ENCODE measurements at regions not wholly inside any gene's neighbourhood (a gene's known extent, or its start where the extent isn't known, plus 50 kb on each side); places are given as distances from the start of the nearest gene placed in this dataset.
"Not testable (repeated sequence)": the region's sequence is repeated elsewhere in the genome, so short reads cannot be mapped to it uniquely, and the experiment has no call there.

DNA sequence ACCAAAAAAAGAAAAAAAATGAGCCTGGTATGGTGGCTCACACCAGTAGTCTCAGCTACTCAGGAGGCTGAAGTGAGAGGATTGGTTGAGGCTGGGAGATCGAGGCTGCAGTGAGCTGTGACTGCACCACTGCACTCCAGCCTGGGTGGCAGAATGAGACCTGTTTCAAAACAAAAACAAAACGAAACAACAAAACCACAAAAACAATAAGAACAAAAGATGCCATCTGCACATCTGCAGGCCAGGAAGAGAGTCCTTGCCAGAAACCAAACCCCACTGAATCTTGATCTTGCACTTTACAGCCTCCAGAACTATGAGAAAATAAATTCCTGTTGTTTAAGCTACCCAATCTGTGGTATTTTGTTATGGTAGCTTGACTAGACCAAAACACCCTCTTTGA is 207.7 kb downstream of the YTHDC2 start:
- no peak for DNase-seq (ENCODE audit: low read depth in 2 of 2)

- no peak for DNase-seq (ENCODE audit: low read depth in 2 of 2)
Measured at GRCh38 chr5:113723021-113723420, 209.5 kb downstream of the YTHDC2 start.

GRCh38 chr5:113735751-113736150 is 222.3 kb downstream of the YTHDC2 start:
- DNase-seq (ENCODE audit: low read depth in 2 of 2) = no peak

DNA sequence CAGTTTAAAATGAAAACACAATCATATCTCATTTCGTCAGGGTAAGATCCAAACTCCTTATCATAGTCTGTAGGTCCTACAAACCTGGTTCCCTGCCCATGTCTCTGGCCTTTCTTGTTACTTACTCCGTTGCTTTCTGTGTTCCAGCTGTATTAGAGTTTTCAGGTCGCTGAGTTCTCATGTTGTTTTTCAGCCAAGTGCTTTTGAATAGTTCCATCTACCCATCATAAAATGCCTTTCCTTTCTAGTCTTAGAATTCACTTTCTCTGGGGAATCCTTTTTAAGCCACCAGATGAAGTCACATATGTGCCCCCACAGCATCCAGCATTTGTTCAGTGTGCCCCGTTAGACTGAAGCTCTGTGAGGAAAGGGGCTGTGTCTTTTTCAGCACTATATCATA is 228.7 kb downstream of the YTHDC2 start:
- DNase-seq (ENCODE audit: low read depth in 2 of 2) = no peak

GRCh38 chr5:113742639-113743038 is 229.1 kb downstream of the YTHDC2 start:
- DNase-seq (ENCODE audit: low read depth in 2 of 2) = no peak

- no peak for DNase-seq (ENCODE audit: low read depth in 2 of 2)
Measured at GRCh38 chr5:113748403-113748802, 234.9 kb downstream of the YTHDC2 start.

- no peak for DNase-seq (ENCODE audit: low read depth in 2 of 2)
Measured at GRCh38 chr5:113749334-113749733, 235.8 kb downstream of the YTHDC2 start.

- not testable (repeated sequence) for DNase-seq (ENCODE audit: low read depth in 2 of 2)
Measured at GRCh38 chr5:113753182-113753581, 239.7 kb downstream of the YTHDC2 start.

- no peak for DNase-seq (ENCODE audit: low read depth in 2 of 2)
Measured at GRCh38 chr5:113755516-113755915, 242.0 kb downstream of the YTHDC2 start.

- DNase-seq (ENCODE audit: low read depth in 2 of 2) = no peak
Measured at GRCh38 chr5:113757508-113757907, 244.0 kb downstream of the YTHDC2 start.

- DNase-seq (ENCODE audit: low read depth in 2 of 2) = no peak
Measured at GRCh38 chr5:113759505-113759904, 246.0 kb downstream of the YTHDC2 start.

GRCh38 chr5:113760486-113760885 is 247.0 kb downstream of the YTHDC2 start:
- no peak for DNase-seq (ENCODE audit: low read depth in 2 of 2)

DNA sequence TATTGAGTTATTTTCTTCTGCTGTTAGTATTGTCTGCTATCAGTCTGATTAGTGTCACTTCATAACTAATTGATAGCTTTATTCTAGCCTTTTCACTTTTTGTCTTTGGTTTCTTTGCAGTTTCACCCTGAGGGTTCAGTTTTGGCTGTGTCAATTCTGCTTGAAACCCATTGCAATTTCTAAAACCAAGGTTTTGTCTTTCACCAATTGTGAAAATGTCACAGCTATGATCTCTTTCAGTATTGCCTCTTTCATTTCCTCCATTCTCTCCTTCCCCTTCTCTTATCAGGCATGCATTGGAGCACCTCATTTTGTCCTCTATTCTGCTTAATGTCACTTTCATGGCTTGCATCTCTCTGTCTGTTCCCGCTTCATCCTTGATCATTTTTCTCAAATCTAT is 248.1 kb downstream of the YTHDC2 start:
- DNase-seq (ENCODE audit: low read depth in 2 of 2) = no peak

DNA sequence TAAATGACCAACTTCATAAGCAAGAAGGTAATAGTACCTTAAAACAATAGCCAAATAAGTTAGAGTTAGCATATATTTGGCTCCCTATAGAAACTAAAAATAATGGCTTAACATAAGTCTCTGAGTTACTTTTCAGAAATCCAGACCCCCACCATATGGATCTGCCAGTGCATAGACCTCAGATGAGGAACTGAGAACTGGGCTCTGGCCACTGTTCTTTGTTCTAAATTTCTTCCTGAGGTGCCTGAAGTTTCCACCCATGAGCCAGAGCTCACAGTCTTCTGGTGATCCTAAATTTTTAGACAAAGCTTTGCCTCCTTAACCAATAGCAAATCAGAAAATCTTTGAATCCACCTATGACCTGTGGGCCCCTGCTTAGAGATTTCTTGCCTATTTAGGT is 250.9 kb downstream of the YTHDC2 start:
- no peak for DNase-seq (ENCODE audit: low read depth in 2 of 2)

DNA sequence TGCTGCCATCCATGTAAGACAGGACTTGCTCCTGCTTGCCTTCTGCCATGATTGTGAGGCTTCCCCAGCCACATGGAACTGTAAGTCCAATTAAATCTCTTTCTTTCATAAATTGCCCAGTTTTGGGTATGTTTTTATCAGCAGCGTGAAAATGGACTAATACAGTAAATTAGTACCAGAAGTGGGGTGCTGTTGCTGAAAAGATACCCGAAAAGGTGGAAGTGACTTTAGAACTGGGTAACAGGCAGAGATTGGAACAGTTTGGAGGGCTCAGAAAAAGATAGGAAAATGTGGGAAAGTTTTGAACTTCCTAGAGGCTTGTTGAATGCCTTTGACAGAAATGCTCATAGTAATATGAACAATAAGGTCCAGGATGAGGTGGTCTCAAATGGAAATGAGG is 253.3 kb downstream of the YTHDC2 start:
- DNase-seq (ENCODE audit: low read depth in 2 of 2) = not testable (repeated sequence)

- no peak for DNase-seq (ENCODE audit: low read depth in 2 of 2)
Measured at GRCh38 chr5:113770648-113771047, 257.2 kb downstream of the YTHDC2 start.

GRCh38 chr5:113771483-113771882 is 258.0 kb downstream of the YTHDC2 start:
- DNase-seq (ENCODE audit: low read depth in 2 of 2) = no peak

DNA sequence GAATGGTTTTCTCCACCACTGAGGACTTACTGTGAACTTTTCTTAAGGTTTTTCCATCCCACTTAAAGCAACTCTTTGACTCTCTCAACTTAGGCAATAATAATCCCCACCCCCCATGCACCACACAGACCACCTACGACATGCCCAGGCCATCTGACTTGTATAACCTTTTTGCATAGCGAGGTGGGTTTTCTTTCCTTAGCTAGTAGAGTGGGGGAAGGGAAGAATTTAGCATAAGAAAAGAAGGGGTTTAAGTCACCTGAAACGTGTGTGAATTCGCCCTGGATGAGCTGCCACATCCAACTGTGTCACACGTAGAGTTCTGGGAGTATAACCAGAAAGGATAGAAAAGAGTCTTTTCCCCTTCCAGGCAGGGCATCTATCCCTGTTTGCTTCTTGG is 262.7 kb downstream of the YTHDC2 start:
- DNase-seq (ENCODE audit: low read depth in 2 of 2) = no peak

DNA sequence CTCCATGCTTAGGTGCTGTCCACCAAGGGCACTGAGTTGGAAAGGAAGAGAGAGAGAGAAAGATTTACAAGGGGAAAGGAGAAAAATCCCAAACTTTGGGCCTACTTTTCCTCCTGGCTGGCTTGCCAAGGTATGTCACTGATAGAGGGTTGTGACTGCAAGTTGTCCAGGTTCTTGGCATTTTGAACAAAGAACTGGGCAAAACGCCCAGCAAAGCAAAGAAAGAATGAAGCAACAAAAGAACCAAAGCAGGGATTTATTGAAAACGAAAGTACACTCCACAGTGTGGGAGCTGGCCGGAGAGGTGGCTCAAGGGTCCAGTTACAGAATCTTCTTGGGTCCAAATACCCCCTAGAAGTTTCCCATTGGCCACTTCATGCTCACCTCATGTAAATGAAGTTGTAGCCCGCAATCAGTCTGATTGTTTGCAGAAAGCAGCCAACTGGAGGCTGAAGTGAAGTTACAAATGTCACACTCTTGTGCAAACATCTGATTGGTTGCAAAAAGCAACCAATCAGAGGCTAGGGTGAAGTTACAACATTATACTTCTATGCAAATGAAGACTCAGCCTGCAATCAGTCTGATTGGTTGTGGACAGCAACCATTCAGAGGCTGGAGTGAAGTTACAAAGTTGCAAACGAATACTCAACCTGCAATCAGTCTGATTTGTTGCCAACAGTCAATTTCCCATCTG is 263.5 kb downstream of the YTHDC2 start:
- no peak for DNase-seq (ENCODE audit: low read depth in 2 of 2)

GRCh38 chr5:113778147-113778546 is 264.7 kb downstream of the YTHDC2 start:
- DNase-seq (ENCODE audit: low read depth in 2 of 2) = no peak

DNA sequence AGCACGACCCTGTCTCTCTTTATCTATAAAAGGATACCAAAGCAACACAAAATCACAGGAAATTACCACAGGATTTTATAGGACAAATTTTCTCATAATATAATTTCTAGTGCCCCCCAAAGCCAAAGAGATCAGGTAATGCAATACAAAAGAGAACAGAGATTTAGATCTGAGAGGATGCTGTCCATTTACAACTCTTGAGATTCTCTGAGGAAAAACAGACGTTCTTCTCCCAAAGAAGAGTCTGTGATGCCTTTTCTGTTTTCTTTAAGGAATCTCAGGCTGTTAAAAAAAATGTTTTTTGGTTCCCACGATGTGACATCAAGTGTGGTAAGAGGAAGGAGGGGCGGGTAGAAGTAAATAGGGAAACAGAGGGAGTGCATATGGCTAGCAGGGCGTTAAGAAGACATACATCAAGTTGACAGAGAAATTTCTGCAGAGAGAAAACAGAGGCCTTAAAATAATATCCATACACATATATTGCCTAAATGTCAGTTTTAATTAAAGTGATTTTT is 274.7 kb downstream of the YTHDC2 start:
- DNase-seq (ENCODE audit: low read depth in 2 of 2) = no peak

DNA sequence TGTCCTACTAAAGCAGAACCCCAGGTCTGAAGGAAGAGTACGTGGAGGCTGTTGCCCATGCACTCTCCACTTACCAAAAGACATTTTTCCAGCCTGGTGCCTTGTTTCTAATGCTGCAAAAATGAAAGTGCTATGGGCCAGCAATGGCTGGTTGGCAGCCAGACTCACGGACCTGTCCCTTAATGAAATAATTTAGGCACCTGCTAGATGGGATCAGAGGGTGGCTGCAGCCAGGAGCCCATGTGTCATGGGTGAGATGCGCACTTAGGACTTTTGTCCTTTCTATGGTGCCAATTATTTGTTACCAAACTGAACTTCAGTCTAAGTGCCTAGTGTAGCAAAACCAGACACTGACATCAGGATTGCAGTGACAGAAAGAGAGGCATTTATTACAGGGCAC is 276.3 kb downstream of the YTHDC2 start:
- DNase-seq (ENCODE audit: low read depth in 2 of 2) = no peak

GRCh38 chr5:113792806-113793205 is 279.3 kb downstream of the YTHDC2 start:
- DNase-seq (ENCODE audit: low read depth in 2 of 2) = no peak

DNA sequence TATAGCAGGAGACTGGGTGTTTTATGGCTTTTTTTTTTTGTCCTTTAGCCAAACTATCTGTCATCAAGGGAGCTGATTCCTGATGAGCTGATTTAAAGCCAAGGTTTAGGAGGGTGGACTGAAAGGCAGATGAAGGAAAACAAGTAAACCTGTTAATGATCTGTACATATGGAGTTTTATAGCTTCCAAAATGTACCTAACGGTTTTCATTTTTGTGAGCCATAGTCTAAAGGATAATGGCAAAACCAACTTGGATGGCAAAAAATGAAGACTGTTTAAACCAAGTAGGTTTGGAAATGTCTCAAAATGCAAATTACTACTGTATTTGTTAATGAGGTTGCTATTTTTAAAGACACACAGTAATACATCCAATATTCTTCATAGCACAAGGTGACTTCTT is 281.5 kb downstream of the YTHDC2 start:
- DNase-seq (ENCODE audit: low read depth in 2 of 2) = no peak

Data from activated CD4-positive, alpha-beta T cell treated with anti-CD3 and anti-CD28 coated beads for 24 hours (primary cell).